GM12892 (cell line): ENCODE measurements at regions not wholly inside any gene's neighbourhood (a gene's known extent, or its start where the extent isn't known, plus 50 kb on each side); places are given as distances from the start of the nearest gene placed in this dataset.

Experiments
- DNase-seq: peaks from one replicate; pipeline ENCODE4 v3.0.0; 2011; ENCODE audit not compliant: insufficient read length
- FAIRE-seq: peaks from 2 replicates; lab custom pipeline; 2011; peaks lifted over from hg19 to GRCh38; lab: Jason Lieb, UNC
- POLR2A ChIP-seq: IDR thresholded peaks from 2 replicates; pipeline ENCODE4 v1.6.1; 2011; ENCODE audit warnings: low read depth, low read length, control low read depth
- POLR2AphosphoS5 ChIP-seq: IDR thresholded peaks from 2 replicates; pipeline ENCODE4 v1.6.1; 2011; ENCODE audit warnings: low read depth, low read length, control low read depth
- TAF1 ChIP-seq: IDR thresholded peaks from 2 replicates; pipeline ENCODE4 v1.6.1; 2011; ENCODE audit warnings: low read depth, mild to moderate bottlenecking, control low read depth, low read length, borderline replicate concordance

DNA sequence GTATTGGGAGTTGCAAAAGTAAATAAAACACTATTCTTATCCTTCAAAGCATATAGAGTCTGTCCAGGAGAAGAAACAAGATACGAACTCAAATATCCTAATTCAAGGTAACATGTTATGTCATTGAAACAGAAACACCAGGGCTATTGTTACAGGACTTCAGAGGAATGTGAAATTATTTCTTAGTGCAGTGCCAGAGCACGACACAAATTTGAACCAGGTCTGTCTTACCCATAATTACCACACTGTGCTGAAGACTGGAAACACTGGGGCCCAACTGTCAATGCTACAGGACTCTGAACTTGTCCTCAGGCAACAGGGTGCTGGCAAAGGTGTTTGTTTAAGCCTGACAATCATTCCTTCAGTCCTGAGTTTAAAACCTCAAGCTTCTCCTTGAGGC is 633.6 kb upstream of the UBE2E2 start:
- FAIRE-seq (no peak), DNase-seq (no peak)
- TF ChIP-seq POLR2AphosphoS5 (no peak), POLR2A (no peak), TAF1 (no peak)

- DNase-seq (no peak), FAIRE-seq (no peak)
- TF ChIP-seq POLR2AphosphoS5 (no peak), POLR2A (no peak)
Measured at GRCh38 chr3:22581007-22581406, 622.1 kb upstream of the UBE2E2 start.

GRCh38 chr3:22582266-22582665 is 620.9 kb upstream of the UBE2E2 start:
- DNase-seq (no peak), FAIRE-seq (no peak)
- TF ChIP-seq POLR2A: no peak
- TF ChIP-seq TAF1: no peak
- TF ChIP-seq POLR2AphosphoS5: no peak

DNA sequence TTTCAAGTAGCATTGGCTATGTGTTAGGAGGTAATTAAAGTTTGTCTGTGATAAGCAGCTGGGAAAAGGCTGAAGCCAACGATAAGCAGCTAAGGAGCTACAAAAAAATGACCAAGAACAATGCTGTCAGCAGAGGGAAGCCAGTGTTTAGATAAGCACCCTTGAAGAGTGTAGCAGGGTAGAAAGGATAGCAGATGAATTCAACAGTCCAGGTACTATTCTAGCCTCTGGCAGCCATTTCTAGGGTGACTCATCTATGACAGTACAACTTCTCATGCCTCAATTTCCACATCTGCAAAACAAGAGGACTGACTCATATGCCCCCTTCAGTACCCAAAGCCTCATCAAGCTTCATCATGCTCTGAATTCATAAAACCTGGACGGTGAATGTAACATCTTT is 617.6 kb upstream of the UBE2E2 start:
- FAIRE-seq: no peak

DNA sequence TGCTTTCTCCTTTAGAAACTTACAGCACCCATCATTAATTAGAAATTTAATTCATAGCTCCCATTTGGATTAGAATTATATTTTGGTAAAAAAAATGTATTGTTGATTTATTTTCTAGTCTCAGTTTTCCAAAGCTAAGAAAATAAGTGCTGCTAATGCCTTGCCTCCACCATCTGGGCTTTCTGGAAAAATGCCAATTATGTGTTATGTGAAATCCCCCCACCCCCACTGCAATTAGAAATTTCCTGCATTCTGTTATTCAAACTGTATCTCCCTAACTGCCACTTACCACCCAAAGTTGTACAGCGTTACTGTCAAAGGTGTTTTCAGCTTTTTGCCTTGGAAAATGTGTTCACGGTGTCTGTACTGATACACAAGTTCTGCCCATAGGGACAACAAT is 617.2 kb upstream of the UBE2E2 start:
- no peak for FAIRE-seq
- no peak for TF ChIP-seq POLR2AphosphoS5
- TF ChIP-seq TAF1: no peak
- TF ChIP-seq POLR2A: no peak
- DNase-seq: no peak

More for the DNA sequence above, 617.6 kb upstream of the UBE2E2 start:
- no peak for DNase-seq
- no peak for TF ChIP-seq POLR2A
- no peak for TF ChIP-seq POLR2AphosphoS5
- no peak for TF ChIP-seq TAF1

- DNase-seq: no peak
- FAIRE-seq: no peak
- TF ChIP-seq POLR2A (no peak), TAF1 (no peak), POLR2AphosphoS5 (no peak)
Measured at GRCh38 chr3:22587446-22587845, 615.7 kb upstream of the UBE2E2 start.

- no peak for FAIRE-seq
- DNase-seq: no peak
- TF ChIP-seq POLR2A (no peak), POLR2AphosphoS5 (no peak), TAF1 (no peak)
Measured at GRCh38 chr3:22593638-22594037, 609.5 kb upstream of the UBE2E2 start.

GRCh38 chr3:22594990-22595389 is 608.1 kb upstream of the UBE2E2 start:
- DNase-seq (no peak), FAIRE-seq (no peak)
- TF ChIP-seq TAF1: no peak
- TF ChIP-seq POLR2AphosphoS5: no peak
- TF ChIP-seq POLR2A: no peak

DNA sequence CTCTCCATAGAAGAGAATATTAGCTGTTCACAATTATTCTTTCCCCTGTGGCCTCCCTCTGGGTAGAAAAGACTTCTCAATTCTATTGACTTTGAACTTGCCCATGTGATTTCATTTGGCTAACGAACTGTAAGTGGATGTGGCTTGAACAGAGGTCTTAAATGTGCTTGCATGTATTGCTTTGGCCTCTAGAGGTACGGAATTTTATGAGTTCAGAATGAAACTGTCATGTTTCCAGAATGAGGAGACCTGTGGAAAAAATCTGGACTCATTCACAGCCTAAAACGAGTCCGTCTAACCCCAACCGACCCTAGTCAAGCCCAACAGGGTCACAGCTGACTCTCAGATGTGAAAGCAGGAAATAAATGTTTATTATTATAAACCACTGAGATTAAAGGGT is 596.7 kb upstream of the UBE2E2 start:
- DNase-seq (no peak), FAIRE-seq (no peak)
- TF ChIP-seq POLR2A (no peak), TAF1 (no peak), POLR2AphosphoS5 (no peak)

GRCh38 chr3:22606938-22607337 is 596.2 kb upstream of the UBE2E2 start:
- DNase-seq (no peak), FAIRE-seq (no peak)
- TF ChIP-seq POLR2A: no peak
- TF ChIP-seq POLR2AphosphoS5: no peak
- no peak for TF ChIP-seq TAF1

GRCh38 chr3:22608093-22608492 is 595.0 kb upstream of the UBE2E2 start:
- no peak for DNase-seq
- no peak for FAIRE-seq
- no peak for TF ChIP-seq POLR2A
- no peak for TF ChIP-seq POLR2AphosphoS5
- TF ChIP-seq TAF1: no peak

DNA sequence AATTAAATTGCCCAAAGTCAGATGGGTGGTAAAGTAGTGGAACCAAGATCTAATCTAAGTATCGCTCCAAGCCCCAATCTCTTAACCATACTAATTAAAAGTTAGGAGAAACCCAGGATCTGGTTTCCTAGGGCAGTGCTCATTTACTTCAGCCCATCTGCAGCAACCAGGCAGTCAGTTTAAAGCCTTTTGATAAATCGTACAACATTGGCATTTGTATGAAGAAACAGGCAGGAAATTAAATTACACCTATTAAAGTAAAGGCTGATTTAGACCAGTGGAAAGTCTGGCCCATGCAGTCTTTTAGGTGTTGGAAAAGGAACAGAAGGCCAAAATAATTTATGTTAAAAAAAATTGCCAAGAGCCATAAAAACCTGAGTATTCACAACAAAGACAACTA is 594.4 kb upstream of the UBE2E2 start:
- FAIRE-seq (no peak), DNase-seq (no peak)
- TF ChIP-seq TAF1: no peak
- no peak for TF ChIP-seq POLR2A
- TF ChIP-seq POLR2AphosphoS5: no peak

GRCh38 chr3:22609139-22609538 is 594.0 kb upstream of the UBE2E2 start:
- FAIRE-seq (no peak), DNase-seq (no peak)
- TF ChIP-seq TAF1: no peak
- TF ChIP-seq POLR2A: no peak
- no peak for TF ChIP-seq POLR2AphosphoS5
